ENCODE measurements at regions not wholly inside any gene's neighbourhood (a gene's known extent, or its start where the extent isn't known, plus 50 kb on each side); places are given as distances from the start of the nearest gene placed in this dataset.

DNA sequence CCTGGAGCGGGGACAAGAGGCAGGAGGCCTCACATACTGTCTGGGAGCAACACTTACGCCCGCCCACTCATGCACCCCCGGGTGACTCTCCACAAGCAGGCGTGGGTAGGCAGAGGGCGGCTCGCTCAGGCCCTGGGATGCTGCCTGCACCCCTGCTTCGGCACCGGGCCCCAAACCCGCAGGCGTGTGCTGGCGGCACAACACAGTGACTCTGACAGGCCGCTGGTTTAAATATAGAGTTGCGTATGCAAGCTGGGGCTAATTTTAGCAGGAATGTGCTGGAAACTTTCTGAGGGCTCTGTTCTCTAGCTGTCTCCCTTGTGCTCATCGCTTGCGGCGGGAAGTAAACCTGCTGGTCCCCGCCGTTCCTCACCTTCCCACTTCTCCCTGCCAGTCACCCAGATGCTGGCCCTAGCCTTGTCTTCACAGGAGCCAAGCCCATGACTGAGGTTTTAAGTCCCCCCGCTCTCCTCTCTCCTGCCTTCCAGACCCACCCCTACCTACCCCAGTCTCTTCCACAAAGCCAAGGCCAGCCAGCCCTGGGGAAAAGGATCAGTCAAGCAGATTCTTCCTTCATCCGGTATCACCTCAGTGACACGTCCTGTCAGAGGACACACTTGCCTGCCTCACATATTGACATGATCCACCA lies 94.5 kb upstream of the FOXP4 start:
- TF ChIP-seq, protein P1, sequence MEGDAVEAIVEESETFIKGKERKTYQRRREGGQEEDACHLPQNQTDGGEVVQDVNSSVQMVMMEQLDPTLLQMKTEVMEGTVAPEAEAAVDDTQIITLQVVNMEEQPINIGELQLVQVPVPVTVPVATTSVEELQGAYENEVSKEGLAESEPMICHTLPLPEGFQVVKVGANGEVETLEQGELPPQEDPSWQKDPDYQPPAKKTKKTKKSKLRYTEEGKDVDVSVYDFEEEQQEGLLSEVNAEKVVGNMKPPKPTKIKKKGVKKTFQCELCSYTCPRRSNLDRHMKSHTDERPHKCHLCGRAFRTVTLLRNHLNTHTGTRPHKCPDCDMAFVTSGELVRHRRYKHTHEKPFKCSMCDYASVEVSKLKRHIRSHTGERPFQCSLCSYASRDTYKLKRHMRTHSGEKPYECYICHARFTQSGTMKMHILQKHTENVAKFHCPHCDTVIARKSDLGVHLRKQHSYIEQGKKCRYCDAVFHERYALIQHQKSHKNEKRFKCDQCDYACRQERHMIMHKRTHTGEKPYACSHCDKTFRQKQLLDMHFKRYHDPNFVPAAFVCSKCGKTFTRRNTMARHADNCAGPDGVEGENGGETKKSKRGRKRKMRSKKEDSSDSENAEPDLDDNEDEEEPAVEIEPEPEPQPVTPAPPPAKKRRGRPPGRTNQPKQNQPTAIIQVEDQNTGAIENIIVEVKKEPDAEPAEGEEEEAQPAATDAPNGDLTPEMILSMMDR (IDR thresholded peaks at IDR 0.05), result no peak
- no peaks in the 10 kb centered on the region for H3K36me3 ChIP-seq
- H3K27ac ChIP-seq, result peak overlapping the region; percentile 42 to 62
- H3K4me3 ChIP-seq, result peak overlapping the region; percentile 34
- H3K4me1 ChIP-seq (ENCODE audit: control insufficient read depth in 1 of 2, low read depth in 2 of 2), result peaks cover 11 to 31% of the 10 kb centered on the region in 2 donors
- ATAC-seq (ENCODE audit: insufficient number of reproducible peaks, low FRiP score, low read depth) (peak; percentile 74), DNase-seq (ENCODE audit: low spot score) (no peak)
- H3K9me3 ChIP-seq, result no peaks in the 10 kb centered on the region
- H3K27me3 ChIP-seq (replicated peaks; ENCODE audit: insufficient read depth), result no peaks in the 10 kb centered on the region

DNA sequence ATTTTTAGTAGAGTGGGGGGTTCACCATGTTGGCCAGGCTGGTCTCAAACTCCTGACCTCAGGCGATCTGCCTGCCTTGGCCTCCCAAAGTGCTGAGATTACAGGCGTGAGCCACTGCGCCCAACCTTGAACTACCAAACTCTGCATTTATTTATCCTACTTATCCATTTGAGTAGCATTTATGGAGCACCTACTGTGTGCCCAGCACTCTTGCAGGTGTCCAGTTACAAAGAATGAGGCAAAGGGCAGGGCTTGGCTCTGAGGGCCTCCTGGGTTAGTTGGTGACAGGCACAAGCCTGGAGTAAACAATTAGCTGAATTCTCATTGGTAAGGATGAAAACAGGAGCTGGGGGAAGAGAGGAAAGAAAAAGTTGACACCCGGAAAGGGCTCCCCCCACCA lies 93.4 kb upstream of the FOXP4 start:
- Histone ChIP-seq H3K9me3 (no peaks in the 10 kb centered on the region), H3K4me1 (ENCODE audit: control insufficient read depth in 1 of 2, low read depth in 2 of 2) (peaks cover 11 to 31% of the 10 kb centered on the region in 2 donors), H3K27me3 (replicated peaks; ENCODE audit: insufficient read depth) (no peaks in the 10 kb centered on the region), H3K27ac (no peak overlapping the region), H3K36me3 (no peaks in the 10 kb centered on the region), H3K4me3 (no peak overlapping the region)
- DNase-seq (ENCODE audit: low spot score), result no peak
- ATAC-seq (ENCODE audit: insufficient number of reproducible peaks, low FRiP score, low read depth), result no peak
- TF ChIP-seq, protein P1 (IDR thresholded peaks at IDR 0.05), result no peak

DNA sequence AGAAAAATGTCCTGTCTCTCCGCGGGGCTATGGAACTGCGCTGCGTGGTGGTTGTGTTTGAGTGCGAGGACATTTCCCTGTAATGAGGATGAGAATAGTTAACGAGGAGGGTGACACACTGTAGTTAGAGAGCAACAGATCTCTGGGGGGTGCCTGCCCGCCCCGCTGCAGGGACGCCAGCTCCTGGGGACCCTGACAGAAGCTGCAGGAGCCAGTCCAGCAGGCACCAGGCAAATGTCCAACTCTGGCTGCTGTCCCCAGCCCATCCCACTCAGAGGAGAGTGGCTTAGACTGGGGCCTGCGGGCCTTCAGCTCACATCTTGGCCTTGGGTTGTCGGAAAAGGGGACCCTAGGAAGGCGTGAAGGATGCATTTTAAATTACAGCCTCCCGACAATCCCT lies 92.9 kb upstream of the FOXP4 start:
- H3K4me1 ChIP-seq (ENCODE audit: control insufficient read depth in 1 of 2, low read depth in 2 of 2), result peaks cover 11 to 31% of the 10 kb centered on the region in 2 donors
- no peak overlapping the region for H3K27ac ChIP-seq
- H3K4me3 ChIP-seq, result no peak overlapping the region
- ATAC-seq (ENCODE audit: insufficient number of reproducible peaks, low FRiP score, low read depth) (no peak), DNase-seq (ENCODE audit: low spot score) (no peak)
- H3K9me3 ChIP-seq, result no peaks in the 10 kb centered on the region
- no peaks in the 10 kb centered on the region for H3K27me3 ChIP-seq (replicated peaks; ENCODE audit: insufficient read depth)
- TF ChIP-seq, protein P1 (IDR thresholded peaks at IDR 0.05), result no peak
- no peaks in the 10 kb centered on the region for H3K36me3 ChIP-seq

DNA sequence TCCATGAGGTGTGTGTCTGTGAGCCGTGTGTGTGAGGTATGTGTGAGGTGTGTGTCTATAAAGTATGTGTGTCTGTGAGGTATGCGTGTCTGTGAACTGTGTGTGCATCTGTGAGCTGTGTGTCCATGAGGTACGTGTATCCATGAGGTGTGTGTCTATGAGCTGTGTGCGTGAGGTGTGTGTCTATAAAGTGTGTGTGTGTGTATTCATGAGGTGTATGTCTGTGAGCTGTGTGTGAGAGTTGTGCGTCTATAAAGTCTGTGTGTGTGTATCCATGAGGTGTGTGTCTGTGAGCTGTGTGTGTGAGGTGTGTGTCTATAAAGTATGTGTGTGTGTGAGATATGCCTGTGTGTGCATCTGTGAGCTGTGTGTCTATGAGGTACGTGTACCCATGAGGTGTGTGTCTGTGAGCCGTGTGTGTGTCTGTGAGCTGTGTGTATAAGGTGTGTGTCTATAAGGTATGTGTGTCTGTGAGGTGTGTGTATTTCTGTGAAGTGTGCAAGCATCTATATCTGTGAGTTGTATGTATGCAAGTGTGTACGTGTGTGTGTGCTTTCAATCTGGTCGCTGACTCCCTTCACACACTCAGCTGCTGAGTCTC lies 91.9 kb upstream of the FOXP4 start:
- H3K27me3 ChIP-seq (replicated peaks; ENCODE audit: insufficient read depth), result no peaks in the 10 kb centered on the region
- TF ChIP-seq, protein P1 (IDR thresholded peaks at IDR 0.05), result no peak
- peaks cover 11 to 31% of the 10 kb centered on the region in 2 donors for H3K4me1 ChIP-seq (ENCODE audit: control insufficient read depth in 1 of 2, low read depth in 2 of 2)
- H3K27ac ChIP-seq, result no peak overlapping the region
- no peak for DNase-seq (ENCODE audit: low spot score)
- H3K9me3 ChIP-seq, result no peaks in the 10 kb centered on the region
- ATAC-seq (ENCODE audit: insufficient number of reproducible peaks, low FRiP score, low read depth), result no peak
- no peaks in the 10 kb centered on the region for H3K36me3 ChIP-seq
- no peak overlapping the region for H3K4me3 ChIP-seq

DNA sequence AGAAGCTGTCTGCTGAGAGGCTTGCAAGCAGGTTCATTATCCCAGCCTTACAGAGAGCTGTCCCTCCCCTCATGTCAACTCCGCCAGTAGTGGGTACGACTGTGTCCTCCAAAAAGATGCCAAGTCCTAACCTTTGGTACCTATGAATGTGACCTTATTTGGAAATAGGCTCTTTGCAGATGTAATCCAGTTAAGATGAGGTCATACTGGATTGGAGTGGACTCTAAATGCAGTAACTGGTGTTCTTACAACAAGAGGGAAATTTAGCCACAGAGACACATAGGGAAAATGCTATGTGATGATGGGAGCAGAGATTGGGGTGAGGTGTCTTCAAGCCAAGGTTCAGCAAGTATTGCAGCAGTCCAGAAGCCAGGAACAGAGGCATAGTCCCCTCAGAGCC lies 90.8 kb upstream of the FOXP4 start:
- TF ChIP-seq, protein P1 (IDR thresholded peaks at IDR 0.05), result no peak
- no peak for DNase-seq (ENCODE audit: low spot score)
- no peaks in the 10 kb centered on the region for H3K36me3 ChIP-seq
- peaks cover 11 to 20% of the 10 kb centered on the region in 2 donors for H3K4me1 ChIP-seq (ENCODE audit: control insufficient read depth in 1 of 2, low read depth in 2 of 2)
- no peaks in the 10 kb centered on the region for H3K27me3 ChIP-seq (replicated peaks; ENCODE audit: insufficient read depth)
- no peaks in the 10 kb centered on the region for H3K9me3 ChIP-seq
- no peak overlapping the region for H3K27ac ChIP-seq
- no peak for ATAC-seq (ENCODE audit: insufficient number of reproducible peaks, low FRiP score, low read depth)
- H3K4me3 ChIP-seq, result no peak overlapping the region
